ENCODE measurements at regions not wholly inside any gene's neighbourhood (a gene's known extent, or its start where the extent isn't known, plus 50 kb on each side); places are given as distances from the start of the nearest gene placed in this dataset.

DNA sequence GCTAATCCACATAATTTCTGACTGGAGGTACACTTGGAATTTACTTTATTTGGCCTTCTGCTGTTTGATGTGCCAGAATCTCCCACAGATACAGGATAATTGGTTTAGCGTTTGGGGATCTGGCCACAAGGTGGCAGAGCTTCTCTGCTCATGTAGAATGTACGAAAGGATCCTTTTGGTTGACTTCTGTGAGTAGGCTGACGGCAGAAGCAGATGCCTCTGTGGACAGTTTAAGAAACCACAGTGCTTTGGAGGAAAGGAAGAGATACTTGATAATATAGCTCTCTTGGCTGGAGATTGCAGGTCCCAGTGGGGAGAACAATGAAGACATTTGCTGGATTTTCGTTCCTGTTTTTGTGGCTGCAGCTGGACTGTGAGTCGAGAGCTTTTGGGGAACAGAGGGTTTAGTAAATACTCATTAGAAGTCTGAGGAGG is 75.3 kb upstream of the OR4E1 start:
- DNase-seq (ENCODE audit: low read depth): peak; percentile 61
- TF ChIP-seq, protein P1, sequence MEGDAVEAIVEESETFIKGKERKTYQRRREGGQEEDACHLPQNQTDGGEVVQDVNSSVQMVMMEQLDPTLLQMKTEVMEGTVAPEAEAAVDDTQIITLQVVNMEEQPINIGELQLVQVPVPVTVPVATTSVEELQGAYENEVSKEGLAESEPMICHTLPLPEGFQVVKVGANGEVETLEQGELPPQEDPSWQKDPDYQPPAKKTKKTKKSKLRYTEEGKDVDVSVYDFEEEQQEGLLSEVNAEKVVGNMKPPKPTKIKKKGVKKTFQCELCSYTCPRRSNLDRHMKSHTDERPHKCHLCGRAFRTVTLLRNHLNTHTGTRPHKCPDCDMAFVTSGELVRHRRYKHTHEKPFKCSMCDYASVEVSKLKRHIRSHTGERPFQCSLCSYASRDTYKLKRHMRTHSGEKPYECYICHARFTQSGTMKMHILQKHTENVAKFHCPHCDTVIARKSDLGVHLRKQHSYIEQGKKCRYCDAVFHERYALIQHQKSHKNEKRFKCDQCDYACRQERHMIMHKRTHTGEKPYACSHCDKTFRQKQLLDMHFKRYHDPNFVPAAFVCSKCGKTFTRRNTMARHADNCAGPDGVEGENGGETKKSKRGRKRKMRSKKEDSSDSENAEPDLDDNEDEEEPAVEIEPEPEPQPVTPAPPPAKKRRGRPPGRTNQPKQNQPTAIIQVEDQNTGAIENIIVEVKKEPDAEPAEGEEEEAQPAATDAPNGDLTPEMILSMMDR (conservative IDR thresholded peaks at IDR 0.05; ENCODE audit: low read depth, low read length): peak; percentile 78
- H3K4me3 ChIP-seq (ENCODE audit: low read depth, low read length): no peak overlapping the region

DNA sequence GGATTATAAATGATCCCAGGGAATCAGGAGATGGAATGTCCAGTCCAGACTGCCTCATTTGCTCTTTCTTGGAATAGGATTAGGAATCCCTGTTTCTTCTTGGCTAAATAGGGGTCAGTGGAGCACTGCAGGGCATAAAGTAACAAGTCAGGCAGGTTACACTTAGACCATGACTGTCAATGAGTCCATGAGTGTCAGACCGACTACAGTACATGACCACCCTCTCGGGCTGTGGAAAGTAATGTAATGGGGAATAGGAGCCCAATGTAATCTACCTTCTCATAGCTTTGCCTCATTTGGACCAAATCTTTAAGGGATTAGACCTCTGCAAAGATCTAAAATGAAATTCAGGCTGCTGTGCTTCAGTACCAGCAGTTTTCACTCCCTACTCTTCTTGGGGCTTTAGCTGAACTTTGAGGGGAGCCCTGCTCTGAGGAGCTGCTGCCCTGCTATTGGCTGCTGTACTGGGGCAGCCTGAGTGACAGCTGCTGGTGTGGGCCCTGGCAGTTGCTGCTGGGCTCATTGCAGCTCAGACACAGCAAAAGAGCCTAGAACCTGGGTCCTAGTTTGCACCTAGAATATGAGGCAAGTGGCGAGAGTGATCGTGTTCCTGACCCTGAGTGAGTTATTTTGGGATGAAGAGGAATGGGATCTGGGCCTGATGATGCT is 62.2 kb upstream of the OR4E1 start:
- TF ChIP-seq, protein P1 (conservative IDR thresholded peaks at IDR 0.05; ENCODE audit: low read depth, low read length): no peak
- no peak for DNase-seq (ENCODE audit: low read depth)
- no peak overlapping the region for H3K4me3 ChIP-seq (ENCODE audit: low read depth, low read length)

DNA sequence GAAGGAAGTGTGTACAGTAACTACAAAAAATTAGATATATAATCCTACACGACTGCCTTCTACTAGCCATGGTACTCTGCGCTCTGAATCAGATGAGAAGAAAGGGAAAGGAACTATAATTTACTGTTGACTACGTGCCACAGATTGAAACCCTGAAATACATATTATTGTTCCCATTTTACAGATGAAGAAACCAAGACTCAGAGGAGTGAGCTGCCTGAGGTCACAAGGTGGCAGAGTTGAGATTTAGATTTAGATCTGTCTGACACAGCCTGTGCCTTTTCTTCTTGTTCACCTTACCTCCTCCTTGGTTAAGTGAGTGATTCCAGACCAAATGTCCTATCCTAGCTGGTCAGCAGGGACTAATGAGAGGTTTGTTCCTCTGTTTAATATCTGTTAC is 61.6 kb upstream of the OR4E1 start:
- TF ChIP-seq, protein P1 (conservative IDR thresholded peaks at IDR 0.05; ENCODE audit: low read depth, low read length): no peak
- H3K4me3 ChIP-seq (ENCODE audit: low read depth, low read length): no peak overlapping the region
- DNase-seq (ENCODE audit: low read depth): no peak

DNA sequence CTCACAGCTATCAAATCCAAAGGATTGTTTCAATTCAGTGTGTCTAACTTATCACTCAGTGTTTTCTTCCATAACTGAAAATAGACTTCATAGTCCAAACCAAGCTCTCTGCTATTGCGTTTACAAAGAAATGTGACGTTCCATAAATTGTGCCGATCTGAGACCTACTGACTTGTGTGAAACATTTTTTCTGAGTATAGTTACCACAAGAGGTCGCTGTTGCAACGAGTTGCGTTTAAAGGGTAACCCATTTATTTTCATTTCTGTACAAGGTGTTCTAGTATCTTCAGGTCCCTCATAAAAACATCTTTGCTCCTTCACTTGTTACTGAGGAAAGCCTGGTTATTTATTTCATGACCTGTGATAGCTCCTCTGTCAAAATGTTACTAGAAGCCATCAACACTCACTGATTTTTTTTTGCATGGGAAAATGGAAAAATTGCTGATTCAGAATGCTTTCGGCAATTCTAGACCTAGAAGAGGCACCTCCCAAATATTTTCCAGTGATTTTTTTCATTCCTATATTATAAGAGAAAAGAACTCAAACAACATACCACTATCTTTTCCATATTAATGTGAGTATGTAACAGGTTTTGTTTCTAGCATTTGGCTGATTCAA is 60.9 kb upstream of the OR4E1 start:
- peak; percentile 58 for DNase-seq (ENCODE audit: low read depth)
- TF ChIP-seq, protein P1 (conservative IDR thresholded peaks at IDR 0.05; ENCODE audit: low read depth, low read length): peak; percentile 46
- no peak overlapping the region for H3K4me3 ChIP-seq (ENCODE audit: low read depth, low read length)

DNA sequence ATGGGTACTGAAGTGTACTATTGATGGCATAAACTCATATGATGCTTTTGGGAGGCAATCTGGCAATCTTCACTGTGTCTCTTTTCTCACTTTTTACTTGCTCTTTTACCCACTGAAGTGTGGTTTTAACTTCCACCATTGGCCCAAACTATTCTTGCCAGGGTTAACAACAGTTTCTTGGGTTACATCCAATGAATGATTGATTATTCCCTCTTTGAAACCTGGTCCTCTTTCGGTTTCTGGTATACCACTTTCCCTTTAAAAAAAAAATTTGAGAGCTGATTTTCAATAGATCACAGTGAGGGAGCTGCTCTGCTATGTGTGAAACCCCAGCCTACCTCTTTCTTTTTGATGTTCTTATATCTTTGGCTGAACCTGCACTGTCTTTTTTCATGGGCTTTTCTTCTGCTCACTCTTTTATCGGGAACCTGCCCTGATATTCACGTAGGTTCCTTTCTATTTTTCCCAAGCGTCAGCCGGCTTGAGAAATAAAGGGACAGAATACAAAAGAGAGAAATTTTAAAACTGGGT is 56.1 kb upstream of the OR4E1 start:
- TF ChIP-seq, protein P1 (conservative IDR thresholded peaks at IDR 0.05; ENCODE audit: low read depth, low read length): no peak
- no peak overlapping the region for H3K4me3 ChIP-seq (ENCODE audit: low read depth, low read length)
- DNase-seq (ENCODE audit: low read depth): no peak

DNA sequence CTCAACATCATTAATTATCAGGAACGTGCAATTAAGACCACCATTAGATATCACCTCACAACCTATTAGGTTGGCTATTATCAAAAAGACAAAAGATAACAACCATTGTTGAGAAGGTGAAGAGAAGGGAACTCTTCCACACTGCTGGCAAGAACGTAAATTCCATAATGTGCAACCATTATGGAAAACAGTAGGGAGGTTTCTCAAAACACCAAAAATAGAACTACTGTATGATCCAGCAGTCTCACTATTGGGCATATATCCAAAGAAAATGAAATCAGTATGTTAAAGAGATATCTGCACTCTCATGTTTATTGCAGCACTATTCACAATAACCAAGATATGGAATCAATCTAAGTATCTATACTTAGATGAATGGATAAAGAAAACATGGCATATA is 51.6 kb upstream of the OR4E1 start:
- no peak overlapping the region for H3K4me3 ChIP-seq (ENCODE audit: low read depth, low read length)
- TF ChIP-seq, protein P1 (conservative IDR thresholded peaks at IDR 0.05; ENCODE audit: low read depth, low read length): no peak
- DNase-seq (ENCODE audit: low read depth): no peak

Measured in choroid plexus epithelial cell (primary cell).